ENCODE measurements at regions not wholly inside any gene's neighbourhood (a gene's known extent, or its start where the extent isn't known, plus 50 kb on each side); places are given as distances from the start of the nearest gene placed in this dataset.

DNA sequence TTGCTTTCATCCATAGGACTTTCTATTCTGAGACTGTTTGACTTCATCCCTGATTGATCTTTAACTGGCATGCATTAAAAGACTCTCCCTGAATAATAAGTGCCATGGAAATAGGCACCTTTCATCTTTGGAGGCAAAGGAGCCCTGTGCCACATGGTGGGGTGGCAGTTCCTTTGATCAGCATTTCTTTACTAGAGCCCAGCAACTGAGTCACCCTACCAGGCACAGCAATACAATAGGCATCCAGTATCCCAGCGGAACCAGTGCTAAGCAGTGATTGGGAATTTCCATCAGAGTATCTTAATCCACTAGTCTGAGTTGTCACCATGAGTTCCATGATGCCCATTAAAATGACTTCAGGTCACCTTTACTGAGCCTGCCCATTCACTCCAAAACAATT is 476.1 kb upstream of the MPDZ start:
- DNase-seq, result no peak

GRCh38 chr9:13750639-13751038 is 471.1 kb upstream of the MPDZ start:
- DNase-seq, result no peak

- DNase-seq, result no peak
Measured at GRCh38 chr9:13750061-13750460, 470.6 kb upstream of the MPDZ start.

DNA sequence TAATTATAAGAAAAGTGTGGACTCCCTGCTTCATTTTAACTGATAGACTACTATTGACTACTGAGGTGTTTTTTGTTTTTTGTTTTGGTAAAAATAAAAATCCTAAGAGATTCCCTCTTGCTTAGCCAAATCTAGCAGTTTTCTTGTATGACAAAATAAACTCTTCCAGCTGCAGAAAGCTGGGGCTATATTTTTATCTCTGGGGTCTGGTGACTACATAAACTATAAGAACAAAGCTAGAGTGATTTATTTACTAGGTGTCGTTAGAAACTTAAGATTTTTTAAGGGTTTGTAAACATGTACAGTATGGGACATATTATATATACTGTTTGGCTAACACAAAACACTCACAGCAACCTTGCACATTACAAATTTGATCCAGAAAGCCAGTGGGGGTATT is 467.4 kb upstream of the MPDZ start:
- peak; percentile 23 for DNase-seq

DNA sequence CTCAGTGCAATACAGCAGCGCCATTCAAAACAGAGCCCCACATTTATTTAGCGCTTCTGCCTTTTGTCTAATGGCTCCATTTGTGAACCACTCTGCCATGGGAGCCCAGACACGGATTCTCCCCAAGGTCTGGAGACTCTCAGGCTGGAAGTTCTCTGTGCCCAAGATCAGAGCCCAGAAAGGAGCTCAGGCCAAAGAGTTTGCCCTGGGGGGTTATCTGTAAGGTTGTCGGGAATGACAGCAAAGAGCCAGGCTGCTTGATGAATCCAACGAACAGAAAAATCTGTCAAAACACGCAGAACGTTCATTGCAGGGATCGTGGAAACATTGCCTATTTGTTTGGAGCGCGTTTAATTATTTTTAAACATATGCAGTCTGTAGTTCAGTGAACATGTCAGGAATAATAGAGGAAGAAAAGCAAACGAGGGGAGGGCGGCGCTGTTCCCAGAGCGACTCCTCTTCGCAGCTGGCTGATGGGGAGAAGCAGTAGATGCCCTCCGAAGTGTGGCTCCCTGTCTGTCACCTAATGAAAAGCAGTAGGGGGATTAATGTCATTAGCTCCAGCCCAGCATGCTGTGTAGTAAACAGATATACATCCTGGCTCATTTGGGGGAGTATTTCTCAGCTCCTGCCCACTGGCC is 464.9 kb upstream of the MPDZ start:
- DNase-seq, result no peak

DNA sequence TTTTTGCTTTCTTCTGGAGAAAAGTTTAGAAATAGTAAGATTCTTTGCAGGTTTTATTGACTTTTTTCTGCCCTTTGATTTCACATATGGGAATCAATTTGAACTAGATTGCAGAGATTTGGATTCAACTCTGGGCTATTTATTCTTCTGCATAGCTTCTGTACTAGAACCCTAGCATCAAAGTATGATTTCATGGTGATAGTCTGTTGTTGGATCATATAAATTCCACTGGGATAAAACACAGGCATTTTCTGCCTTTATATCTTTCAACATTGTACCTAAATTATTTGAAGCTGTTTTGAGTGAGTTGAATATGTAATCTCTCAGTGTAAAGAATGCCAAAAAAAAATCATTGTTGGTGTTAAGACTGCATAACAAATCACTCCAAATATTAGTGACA is 458.4 kb upstream of the MPDZ start:
- no peak for DNase-seq

DNA sequence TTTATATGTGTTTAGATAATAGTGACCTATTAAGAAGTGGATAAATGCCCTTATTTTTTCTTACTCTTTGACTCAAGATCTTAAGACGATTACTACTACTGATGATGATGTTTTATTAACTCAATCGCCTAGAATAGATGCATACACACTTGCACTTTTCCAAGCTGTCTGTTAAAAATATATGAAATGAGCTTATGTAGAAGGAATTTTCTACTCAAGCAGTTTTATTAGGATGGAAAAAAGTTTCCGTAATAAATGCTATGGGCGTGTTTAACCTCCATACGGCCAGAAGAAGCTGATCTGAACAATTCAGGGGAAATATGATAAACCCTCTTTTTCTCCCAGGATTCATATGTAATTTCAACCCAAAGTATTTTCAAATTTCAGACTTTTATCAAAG is 455.7 kb upstream of the MPDZ start:
- no peak for DNase-seq

DNA sequence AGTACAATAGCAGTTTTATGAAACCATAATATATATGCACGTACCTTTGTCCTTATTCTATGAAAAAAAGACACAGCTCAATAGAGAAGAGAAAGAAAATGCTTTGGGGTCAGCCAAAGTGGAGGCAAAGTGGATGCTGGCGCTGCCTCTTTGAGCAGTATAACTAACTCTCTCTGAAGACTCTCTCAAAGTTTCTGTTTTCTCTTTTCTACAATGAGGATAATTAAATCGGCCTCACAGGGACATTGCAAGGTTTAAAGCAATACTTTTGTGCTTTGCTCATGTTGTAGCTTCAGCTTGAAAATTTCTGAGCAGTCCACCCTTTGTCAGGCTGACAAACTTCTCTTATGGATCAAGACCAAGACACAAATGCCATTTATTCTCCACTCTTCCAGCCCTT is 455.1 kb upstream of the MPDZ start:
- no peak for DNase-seq

DNA sequence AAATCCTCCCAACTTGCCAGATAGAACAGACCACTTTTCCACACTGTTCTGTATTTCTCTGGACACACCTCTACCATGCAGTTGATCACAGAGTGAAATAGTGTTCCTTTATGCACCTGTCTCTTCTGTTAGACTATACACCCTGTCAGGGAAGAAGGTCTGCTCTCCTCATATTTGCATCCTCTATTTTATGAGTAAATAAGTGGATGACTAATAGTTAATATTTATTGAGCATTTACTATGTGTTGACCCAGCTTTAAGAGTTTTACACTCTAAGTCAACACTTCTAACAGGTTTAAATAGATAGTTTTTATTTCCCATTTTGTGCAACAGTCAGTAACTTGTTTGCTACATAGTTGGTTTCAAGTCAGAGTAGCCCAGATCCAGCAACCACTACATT is 452.8 kb upstream of the MPDZ start:
- DNase-seq, result no peak

DNA sequence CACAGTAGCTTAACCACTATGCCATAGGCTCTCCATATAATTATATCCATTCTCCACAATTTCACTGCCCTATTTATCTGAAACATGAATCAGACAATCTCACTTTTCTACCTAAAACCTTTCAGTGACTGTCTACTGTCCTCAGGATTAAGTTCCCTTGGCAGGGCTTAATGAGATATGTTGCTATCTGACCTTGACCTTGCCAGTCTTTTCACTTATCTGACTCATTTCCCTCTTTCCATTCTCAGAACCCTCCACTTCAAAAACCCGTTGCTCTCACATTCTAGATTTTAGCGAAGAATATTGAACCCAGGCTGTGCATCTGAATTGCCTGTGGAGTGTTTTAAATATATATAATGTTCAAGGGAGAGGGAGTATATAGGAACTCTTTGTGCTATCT is 452.1 kb upstream of the MPDZ start:
- no peak for DNase-seq

DNA sequence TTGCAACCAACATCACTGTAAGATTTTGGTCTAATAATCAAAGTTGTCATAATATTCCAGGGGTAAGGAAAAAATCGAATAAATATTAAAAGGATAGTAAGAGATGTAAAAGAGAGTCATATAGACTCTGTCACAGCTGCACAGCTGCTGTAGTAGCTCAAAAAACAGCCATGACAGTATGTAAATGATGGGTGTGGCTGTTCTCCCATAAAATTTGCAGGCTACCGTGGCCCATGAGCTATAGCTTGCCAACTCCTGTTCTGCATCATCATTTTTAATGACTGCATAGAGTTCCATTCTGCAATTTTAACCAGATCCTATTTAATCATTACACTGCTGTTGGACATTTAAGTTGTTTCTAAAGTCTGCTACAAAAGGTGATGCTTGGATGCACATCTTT is 450.5 kb upstream of the MPDZ start:
- DNase-seq, result no peak

DNA sequence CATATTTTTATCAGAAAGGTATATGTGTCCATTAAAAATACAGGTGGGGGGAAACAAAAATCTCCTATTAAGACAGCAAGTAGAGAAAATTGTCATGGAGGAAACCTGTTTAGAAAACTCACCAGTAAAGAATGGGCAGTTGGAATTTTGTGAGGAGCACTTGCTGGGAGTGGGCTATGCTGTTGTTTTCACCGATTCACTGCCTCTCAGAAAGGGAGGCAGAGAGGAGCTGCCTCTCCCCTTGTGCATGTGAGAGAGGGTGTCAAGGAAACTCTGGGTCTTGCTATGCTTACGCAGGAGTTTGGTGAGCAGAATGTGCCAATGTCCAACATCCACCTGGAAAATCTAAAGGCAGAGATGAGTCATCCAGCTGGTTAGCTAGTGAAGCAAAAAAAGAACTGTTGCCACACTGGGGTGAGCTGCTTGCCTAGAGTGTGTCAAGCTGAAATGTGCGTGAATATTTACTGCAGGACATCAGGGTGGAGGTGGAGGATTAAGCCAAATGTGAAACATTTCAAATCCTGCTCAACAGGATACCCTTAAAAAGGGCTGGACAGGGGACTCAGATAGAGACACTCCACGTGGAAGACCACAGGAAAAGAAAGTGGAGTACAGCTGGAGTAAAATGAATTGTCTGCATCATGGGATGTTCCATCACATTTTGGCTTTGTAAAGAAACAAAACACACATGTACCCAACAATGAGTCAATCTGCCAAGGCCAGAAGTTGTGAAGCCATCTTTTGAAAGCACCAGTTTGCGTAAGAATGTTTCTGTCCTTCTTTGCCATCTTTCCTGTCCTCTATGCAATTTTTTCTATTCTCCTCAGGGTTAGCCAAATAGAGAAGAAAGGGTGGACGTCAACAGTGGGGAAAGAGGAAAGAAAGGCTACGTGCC is 449.7 kb upstream of the MPDZ start:
- DNase-seq, result no peak

DNA sequence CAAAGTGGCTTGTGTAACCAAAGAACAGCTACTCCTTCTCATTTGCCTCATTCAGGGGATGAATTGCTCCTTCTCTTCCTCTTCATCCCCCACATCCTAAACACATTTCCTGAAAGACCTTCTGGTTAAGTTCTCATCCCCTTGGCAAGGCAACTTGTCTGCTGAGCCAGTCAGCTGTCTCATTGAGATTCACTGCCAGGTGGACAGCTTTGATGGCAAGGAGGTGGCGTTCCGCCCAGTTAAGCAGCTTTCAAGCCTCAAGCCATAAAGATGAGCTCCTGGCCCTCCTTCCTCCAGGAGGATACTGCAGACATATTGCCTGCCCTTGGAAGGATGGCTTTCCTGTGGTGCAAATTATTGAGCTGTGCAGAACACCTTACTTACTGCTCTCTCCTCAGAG is 448.6 kb upstream of the MPDZ start:
- DNase-seq, result peak; percentile 48

- DNase-seq, result no peak
Measured at GRCh38 chr9:13726746-13727145, 447.3 kb upstream of the MPDZ start.

DNA sequence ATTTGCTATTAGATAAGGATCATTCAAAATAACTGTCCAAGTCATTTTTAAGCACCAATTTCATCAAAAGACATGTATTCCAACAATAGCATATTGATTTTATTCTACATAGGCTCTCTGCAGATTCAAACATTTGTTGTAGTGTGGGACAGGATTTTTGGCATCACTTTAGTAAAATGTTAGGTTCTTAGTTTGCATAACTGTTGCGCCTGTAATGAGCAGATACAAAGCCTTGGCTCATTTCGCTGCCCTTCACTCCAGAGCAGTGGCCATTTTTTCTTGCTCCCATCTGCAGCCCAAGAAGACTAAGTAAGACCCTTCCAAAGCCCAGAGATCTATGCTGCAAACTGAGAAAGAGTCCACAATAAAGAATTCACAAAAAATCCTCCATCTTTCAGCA is 446.0 kb upstream of the MPDZ start:
- no peak for DNase-seq

- DNase-seq, result no peak
Measured at GRCh38 chr9:13721481-13722235, 442.2 kb upstream of the MPDZ start.

DNA sequence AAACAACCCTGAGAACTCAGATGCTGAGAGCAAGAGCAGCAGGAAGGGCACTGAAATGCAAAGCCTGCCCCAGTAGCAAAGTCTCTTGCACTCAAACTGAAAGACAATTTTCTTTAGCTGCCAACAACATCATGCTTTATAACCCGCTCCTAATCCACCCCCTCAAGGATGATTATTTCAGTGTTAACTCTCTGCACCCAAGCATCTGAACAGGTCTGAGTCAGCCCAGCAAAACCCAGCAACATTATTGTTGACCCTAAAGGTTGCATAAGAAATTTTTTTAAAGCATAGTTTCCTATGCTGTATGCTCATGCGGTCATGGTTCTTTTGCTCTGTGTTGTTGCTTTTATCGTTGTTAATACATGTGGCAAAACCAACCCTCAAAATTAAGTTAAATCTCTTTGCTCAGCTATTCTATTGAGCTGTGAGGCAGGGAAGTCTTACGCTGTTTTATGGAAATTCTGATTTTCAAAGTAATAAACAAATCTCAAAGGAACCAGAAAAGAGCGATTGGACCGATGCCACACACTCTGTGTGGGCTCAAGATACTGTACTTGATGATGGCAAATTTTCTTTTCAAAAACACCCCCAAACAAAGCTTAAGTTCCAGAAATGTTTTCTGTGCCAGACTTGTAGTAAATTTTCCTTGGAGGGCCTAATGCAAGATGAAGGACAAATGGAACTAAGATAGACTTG is 440.6 kb upstream of the MPDZ start:
- no peak for DNase-seq

DNA sequence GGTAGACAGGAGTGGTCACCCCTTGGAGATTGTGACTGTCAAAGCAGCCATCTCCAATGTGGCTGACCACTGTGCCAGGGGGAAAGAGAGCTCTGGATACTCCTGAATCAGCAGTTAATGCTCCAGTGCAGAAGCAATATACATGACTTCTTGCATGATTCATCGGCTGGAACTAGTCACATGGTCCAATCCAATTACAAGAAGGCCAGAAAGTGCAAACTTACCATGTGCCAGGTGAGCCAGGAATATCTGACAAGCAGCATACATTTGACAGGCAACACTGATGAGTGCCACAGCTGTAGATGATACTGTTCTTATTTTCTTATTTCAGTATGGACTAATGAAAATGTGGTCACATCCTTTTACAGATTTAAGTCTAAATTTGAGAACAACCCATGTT is 440.0 kb upstream of the MPDZ start:
- DNase-seq, result no peak

GRCh38 chr9:13718539-13718938 is 439.0 kb upstream of the MPDZ start:
- DNase-seq, result no peak

GRCh38 chr9:13718086-13718485 is 438.6 kb upstream of the MPDZ start:
- DNase-seq, result no peak

- DNase-seq, result no peak
Measured at GRCh38 chr9:13717322-13718054, 438.0 kb upstream of the MPDZ start.

Data from renal pelvis (tissue), 1 donor.